ENCODE measurements at regions not wholly inside any gene's neighbourhood (a gene's known extent, or its start where the extent isn't known, plus 50 kb on each side); places are given as distances from the start of the nearest gene placed in this dataset.

GRCh38 chr12:46485853-46486252 is 113.3 kb upstream of the SLC38A2 start:
- no peak overlapping the region for H4K91ac ChIP-seq (ENCODE audit: low read length)
- no peak overlapping the region for H3K9ac ChIP-seq (ENCODE audit: low read length)
- H3K18ac ChIP-seq (ENCODE audit: low read depth in 1 of 2, low read length in 2 of 2): no peak overlapping the region
- no peak overlapping the region for H3K4me2 ChIP-seq (ENCODE audit: low read length, poor library complexity, severe bottlenecking)
- no peak overlapping the region for H2BK5ac ChIP-seq (ENCODE audit: low read depth, low read length, poor library complexity, severe bottlenecking)
- H3K4ac ChIP-seq (ENCODE audit: low read depth in 1 of 2, low read length in 2 of 2): no peak overlapping the region
- H3K4me1 ChIP-seq (ENCODE audit: control insufficient read depth, insufficient read depth, low read depth, low read length): peaks cover 1% of the 10 kb centered on the region
- H3K79me1 ChIP-seq (replicated peaks; ENCODE audit: low read length, poor library complexity, severe bottlenecking): peaks cover 9% of the 10 kb centered on the region
- no peak overlapping the region for H2BK15ac ChIP-seq (ENCODE audit: low read depth, poor library complexity, severe bottlenecking)
- no peaks in the 10 kb centered on the region for H3K36me3 ChIP-seq (ENCODE audit: control insufficient read depth in 1 of 2, insufficient read depth in 2 of 2, low read depth in 1 of 2, low read length in 2 of 2)
- H3K9me3 ChIP-seq (ENCODE audit: control insufficient read depth, low read length): no peaks in the 10 kb centered on the region
- no peak overlapping the region for H3K4me3 ChIP-seq (ENCODE audit: insufficient read depth in 1 of 2, low read depth in 1 of 2, low read length in 2 of 2)
- no peak overlapping the region for H2BK120ac ChIP-seq (ENCODE audit: low read depth, low read length)
- DNase-seq: no peak
- over 99% methylated on average over 5 of the region's 5 CpGs for WGBS
- H3K23ac ChIP-seq (ENCODE audit: low read length in 2 of 2): no peak overlapping the region
- H2AK5ac ChIP-seq (ENCODE audit: low read length, severe bottlenecking): no peak overlapping the region
- no peak overlapping the region for H2AFZ ChIP-seq (ENCODE audit: low read depth, low read length)
- no peak overlapping the region for H4K8ac ChIP-seq (ENCODE audit: low read length)
- peak overlapping the region in 1 of 2 experiments; percentile 54 for H2BK12ac ChIP-seq (ENCODE audit: low read length in 2 of 2)
- H3K14ac ChIP-seq (ENCODE audit: low read length in 2 of 2): no peak overlapping the region
- no peaks in the 10 kb centered on the region for H3K27me3 ChIP-seq (ENCODE audit: control insufficient read depth in 1 of 2, insufficient read depth in 1 of 2, low read length in 2 of 2)
- H3K27ac ChIP-seq (ENCODE audit: low read length, poor library complexity, severe bottlenecking): no peak overlapping the region

GRCh38 chr12:46484396-46485061 is 112.0 kb upstream of the SLC38A2 start:
- no peaks in the 10 kb centered on the region for H3K27me3 ChIP-seq (ENCODE audit: control insufficient read depth in 1 of 2, insufficient read depth in 1 of 2, low read length in 2 of 2)
- H3K9ac ChIP-seq (ENCODE audit: low read length): no peak overlapping the region
- no peak overlapping the region for H3K14ac ChIP-seq (ENCODE audit: low read length in 2 of 2)
- H3K4ac ChIP-seq (ENCODE audit: low read depth in 1 of 2, low read length in 2 of 2): no peak overlapping the region
- peaks cover 6% of the 10 kb centered on the region for H3K79me1 ChIP-seq (replicated peaks; ENCODE audit: low read length, poor library complexity, severe bottlenecking)
- H2AK5ac ChIP-seq (ENCODE audit: low read length, severe bottlenecking): no peak overlapping the region
- H2BK120ac ChIP-seq (ENCODE audit: low read depth, low read length): no peak overlapping the region
- no peak overlapping the region for H3K23ac ChIP-seq (ENCODE audit: low read length in 2 of 2)
- H3K18ac ChIP-seq (ENCODE audit: low read depth in 1 of 2, low read length in 2 of 2): peak overlapping the region in 1 of 2 experiments; percentile 48
- H3K4me3 ChIP-seq (ENCODE audit: insufficient read depth in 1 of 2, low read depth in 1 of 2, low read length in 2 of 2): no peak overlapping the region
- no peak overlapping the region for H2BK15ac ChIP-seq (ENCODE audit: low read depth, poor library complexity, severe bottlenecking)
- no peak overlapping the region for H3K27ac ChIP-seq (ENCODE audit: low read length, poor library complexity, severe bottlenecking)
- no peak for DNase-seq
- H2BK5ac ChIP-seq (ENCODE audit: low read depth, low read length, poor library complexity, severe bottlenecking): no peak overlapping the region
- WGBS: 96% methylated on average over 5 of the region's 6 CpGs
- no peak overlapping the region for H4K8ac ChIP-seq (ENCODE audit: low read length)
- no peaks in the 10 kb centered on the region for H3K4me1 ChIP-seq (ENCODE audit: control insufficient read depth, insufficient read depth, low read depth, low read length)
- H2BK12ac ChIP-seq (ENCODE audit: low read length in 2 of 2): no peak overlapping the region
- no peak overlapping the region for H2AFZ ChIP-seq (ENCODE audit: low read depth, low read length)
- no peak overlapping the region for H3K4me2 ChIP-seq (ENCODE audit: low read length, poor library complexity, severe bottlenecking)
- H3K36me3 ChIP-seq (ENCODE audit: control insufficient read depth in 1 of 2, insufficient read depth in 2 of 2, low read depth in 1 of 2, low read length in 2 of 2): no peaks in the 10 kb centered on the region
- no peak overlapping the region for H4K91ac ChIP-seq (ENCODE audit: low read length)
- no peaks in the 10 kb centered on the region for H3K9me3 ChIP-seq (ENCODE audit: control insufficient read depth, low read length)

- Histone ChIP-seq H3K36me3 (ENCODE audit: control insufficient read depth in 1 of 2, insufficient read depth in 2 of 2, low read depth in 1 of 2, low read length in 2 of 2) (no peaks in the 10 kb centered on the region), H3K9me3 (ENCODE audit: control insufficient read depth, low read length) (no peaks in the 10 kb centered on the region), H2BK15ac (ENCODE audit: low read depth, poor library complexity, severe bottlenecking) (no peak overlapping the region), H2AK5ac (ENCODE audit: low read length, severe bottlenecking) (no peak overlapping the region), H3K4me1 (ENCODE audit: control insufficient read depth, insufficient read depth, low read depth, low read length) (no peaks in the 10 kb centered on the region), H3K27ac (ENCODE audit: low read length, poor library complexity, severe bottlenecking) (no peak overlapping the region), H3K9ac (ENCODE audit: low read length) (peak overlapping the region; percentile 24), H3K23ac (ENCODE audit: low read length in 2 of 2) (no peak overlapping the region), H3K27me3 (ENCODE audit: control insufficient read depth in 1 of 2, insufficient read depth in 1 of 2, low read length in 2 of 2) (no peaks in the 10 kb centered on the region), H4K91ac (ENCODE audit: low read length) (no peak overlapping the region), H3K14ac (ENCODE audit: low read length in 2 of 2) (no peak overlapping the region), H3K18ac (ENCODE audit: low read depth in 1 of 2, low read length in 2 of 2) (peak overlapping the region in 1 of 2 experiments; percentile 48), H3K79me1 (replicated peaks; ENCODE audit: low read length, poor library complexity, severe bottlenecking) (peaks cover 6% of the 10 kb centered on the region), H3K4me2 (ENCODE audit: low read length, poor library complexity, severe bottlenecking) (no peak overlapping the region), H4K8ac (ENCODE audit: low read length) (no peak overlapping the region), H3K4me3 (ENCODE audit: insufficient read depth in 1 of 2, low read depth in 1 of 2, low read length in 2 of 2) (no peak overlapping the region), H2BK120ac (ENCODE audit: low read depth, low read length) (no peak overlapping the region), H3K4ac (ENCODE audit: low read depth in 1 of 2, low read length in 2 of 2) (no peak overlapping the region), H2AFZ (ENCODE audit: low read depth, low read length) (no peak overlapping the region), H2BK5ac (ENCODE audit: low read depth, low read length, poor library complexity, severe bottlenecking) (no peak overlapping the region), H2BK12ac (ENCODE audit: low read length in 2 of 2) (no peak overlapping the region)
- 77% methylated on average over 2 of the region's 4 CpGs for WGBS
- DNase-seq: peak; percentile 66
Observed at GRCh38 chr12:46483572-46484395, 111.2 kb upstream of the SLC38A2 start.

GRCh38 chr12:46480724-46481123 is 108.2 kb upstream of the SLC38A2 start:
- Histone ChIP-seq H3K36me3 (ENCODE audit: control insufficient read depth in 1 of 2, insufficient read depth in 2 of 2, low read depth in 1 of 2, low read length in 2 of 2) (no peaks in the 10 kb centered on the region), H3K4ac (ENCODE audit: low read depth in 1 of 2, low read length in 2 of 2) (no peak overlapping the region), H3K9me3 (ENCODE audit: control insufficient read depth, low read length) (no peaks in the 10 kb centered on the region), H2BK15ac (ENCODE audit: low read depth, poor library complexity, severe bottlenecking) (no peak overlapping the region), H4K91ac (ENCODE audit: low read length) (no peak overlapping the region), H4K8ac (ENCODE audit: low read length) (no peak overlapping the region), H2AK5ac (ENCODE audit: low read length, severe bottlenecking) (no peak overlapping the region), H3K4me3 (ENCODE audit: insufficient read depth in 1 of 2, low read depth in 1 of 2, low read length in 2 of 2) (no peak overlapping the region), H2BK12ac (ENCODE audit: low read length in 2 of 2) (no peak overlapping the region), H3K14ac (ENCODE audit: low read length in 2 of 2) (no peak overlapping the region), H2BK120ac (ENCODE audit: low read depth, low read length) (no peak overlapping the region), H3K9ac (ENCODE audit: low read length) (no peak overlapping the region), H3K27ac (ENCODE audit: low read length, poor library complexity, severe bottlenecking) (no peak overlapping the region), H3K23ac (ENCODE audit: low read length in 2 of 2) (no peak overlapping the region), H3K4me2 (ENCODE audit: low read length, poor library complexity, severe bottlenecking) (no peak overlapping the region), H3K4me1 (ENCODE audit: control insufficient read depth, insufficient read depth, low read depth, low read length) (no peaks in the 10 kb centered on the region), H3K18ac (ENCODE audit: low read depth in 1 of 2, low read length in 2 of 2) (no peak overlapping the region), H3K27me3 (ENCODE audit: control insufficient read depth in 1 of 2, insufficient read depth in 1 of 2, low read length in 2 of 2) (no peaks in the 10 kb centered on the region), H2AFZ (ENCODE audit: low read depth, low read length) (no peak overlapping the region), H3K79me1 (replicated peaks; ENCODE audit: low read length, poor library complexity, severe bottlenecking) (peaks cover 3% of the 10 kb centered on the region), H2BK5ac (ENCODE audit: low read depth, low read length, poor library complexity, severe bottlenecking) (no peak overlapping the region)
- WGBS: no CpG with 5 or more reads among the region's 1 CpG
- no peak for DNase-seq
